HG02852 (cell line): ENCODE measurements at regions not wholly inside any gene's neighbourhood (a gene's known extent, or its start where the extent isn't known, plus 50 kb on each side); places are given as distances from the start of the nearest gene placed in this dataset.
"Not testable (repeated sequence)": the region's sequence is repeated elsewhere in the genome, so short reads cannot be mapped to it uniquely, and the experiment has no call there.

Experiments used
- ATAC-seq: cut with Tn5 transposase; IDR thresholded peaks from one replicate; pipeline ENCODE4 v1.9.1; 2021; ENCODE audit warnings: mild to moderate bottlenecking, moderate library complexity; ENCODE audit not compliant: unreplicated experiment

- ATAC-seq = no peak
Measured at GRCh38 chr12:89072294-89073026, 279.8 kb downstream of the DUSP6 start.

- ATAC-seq = no peak
Measured at GRCh38 chr12:89070603-89071002, 281.7 kb downstream of the DUSP6 start.

- no peak for ATAC-seq
Measured at GRCh38 chr12:89069431-89069830, 282.9 kb downstream of the DUSP6 start.

- ATAC-seq = no peak
Measured at GRCh38 chr12:89067421-89068187, 284.7 kb downstream of the DUSP6 start.

- ATAC-seq = no peak
Measured at GRCh38 chr12:89064780-89065179, 287.5 kb downstream of the DUSP6 start.

GRCh38 chr12:89064151-89064550, 288.1 kb downstream of the DUSP6 start:
- no peak for ATAC-seq

- ATAC-seq = no peak
Measured at GRCh38 chr12:89062996-89063395, 289.3 kb downstream of the DUSP6 start.

- ATAC-seq = no peak
Measured at GRCh38 chr12:89059721-89060541, 292.4 kb downstream of the DUSP6 start.

- ATAC-seq = no peak
Measured at GRCh38 chr12:89059056-89059455, 293.2 kb downstream of the DUSP6 start.

- no peak for ATAC-seq
Measured at GRCh38 chr12:89058402-89058801, 293.9 kb downstream of the DUSP6 start.

GRCh38 chr12:89053817-89054216, 298.5 kb downstream of the DUSP6 start:
- ATAC-seq = not testable (repeated sequence)

GRCh38 chr12:89051065-89051677, 301.1 kb downstream of the DUSP6 start:
- peak; percentile 83 for ATAC-seq

- no peak for ATAC-seq
Measured at GRCh38 chr12:89047856-89048418, 304.4 kb downstream of the DUSP6 start.

- no peak for ATAC-seq
Measured at GRCh38 chr12:89041078-89041477, 311.2 kb downstream of the DUSP6 start.

- ATAC-seq = peak; percentile 98
Measured at GRCh38 chr12:89040146-89040964, 311.9 kb downstream of the DUSP6 start.

GRCh38 chr12:89038831-89039512, 313.3 kb downstream of the DUSP6 start:
- peak; percentile 47 for ATAC-seq

- ATAC-seq = no peak
Measured at GRCh38 chr12:89033062-89033461, 319.2 kb downstream of the DUSP6 start.

- no peak for ATAC-seq
Measured at GRCh38 chr12:89029961-89030360, 322.3 kb downstream of the DUSP6 start.

- ATAC-seq = no peak
Measured at GRCh38 chr12:89024580-89024979, 327.7 kb downstream of the DUSP6 start.
